NCI-H2107 treated with DMSO at 0.1 percent for 48 hours (cell line): ENCODE measurements at regions not wholly inside any gene's neighbourhood (a gene's known extent, or its start where the extent isn't known, plus 50 kb on each side); places are given as distances from the start of the nearest gene placed in this dataset.
"Not testable (repeated sequence)": the region's sequence is repeated elsewhere in the genome, so short reads cannot be mapped to it uniquely, and the experiment has no call there.

Source experiments
- DNase-seq: peaks from one replicate; lab custom pipeline; 2025; ENCODE audit not compliant: unreplicated experiment; lab: John Stamatoyannopoulos, UW

- DNase-seq = not testable (repeated sequence)
These were observed 146.9 kb downstream of the LYPLAL1 start for GRCh38 chr1:219320563-219320962.

DNA sequence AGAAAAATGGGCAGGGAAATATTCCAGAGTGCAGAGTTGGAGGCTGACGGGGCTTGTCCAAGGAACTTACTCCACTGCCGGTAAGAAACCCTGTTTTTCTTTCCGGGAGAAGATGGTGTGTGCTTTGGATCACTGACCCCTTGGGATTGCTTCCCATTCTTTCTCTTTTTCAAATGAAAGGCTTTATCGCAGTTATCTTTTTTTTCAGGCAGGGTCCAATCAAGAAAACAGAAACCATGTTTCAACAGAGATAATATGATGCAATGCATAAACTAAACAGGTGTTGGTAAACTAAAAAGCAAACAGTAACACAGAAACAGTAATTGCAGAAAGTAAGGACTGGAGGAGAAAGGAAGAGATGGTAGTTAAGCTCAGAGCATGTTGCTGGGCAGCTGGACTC lies 145.1 kb downstream of the LYPLAL1 start:
- no peak for DNase-seq

DNA sequence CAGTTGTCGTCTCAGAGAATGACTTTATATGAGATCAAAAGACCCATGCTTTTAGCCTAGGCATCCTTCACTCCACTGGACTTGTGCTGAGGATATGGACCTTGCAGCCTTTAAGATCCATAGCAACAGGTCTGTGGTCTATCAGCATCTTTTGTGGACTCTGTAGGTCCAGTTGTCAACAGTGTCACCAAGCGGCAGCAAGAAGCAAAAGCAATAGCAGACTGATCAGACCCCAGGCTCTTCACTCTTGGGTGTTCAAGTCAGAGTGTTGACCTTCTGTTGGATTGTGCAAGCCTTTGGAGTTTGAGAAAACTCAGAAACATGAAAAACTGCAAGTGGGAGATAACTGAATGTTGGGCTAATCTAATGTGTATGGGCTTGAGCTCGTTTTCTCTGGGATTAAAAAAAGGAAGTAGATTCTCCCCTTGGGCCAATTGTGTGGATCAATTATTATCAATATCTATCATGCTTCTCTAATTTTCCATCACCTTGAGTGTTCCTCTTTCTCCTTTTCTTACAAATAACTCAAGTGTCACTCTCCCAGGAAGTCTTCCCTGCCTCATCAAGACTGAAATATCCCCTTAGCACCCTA lies 144.2 kb downstream of the LYPLAL1 start:
- no peak for DNase-seq

DNA sequence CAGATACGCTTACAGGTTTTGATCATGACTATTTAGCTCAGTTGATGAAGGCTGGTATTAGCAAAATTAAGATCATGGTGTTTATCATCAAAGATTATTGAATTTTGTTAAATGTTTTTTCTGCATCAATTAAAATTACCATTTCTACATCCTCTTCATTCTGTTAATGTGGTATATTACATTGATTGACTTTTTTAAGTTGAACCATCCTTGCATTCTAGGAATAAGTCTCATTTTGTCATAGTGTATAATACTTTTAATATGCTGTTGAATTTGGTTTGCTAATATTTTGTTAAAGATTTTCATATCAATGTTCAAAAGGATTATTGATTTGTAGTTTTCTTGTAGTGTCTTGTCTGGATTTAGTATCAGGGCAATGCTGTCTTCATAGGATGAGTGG lies 142.4 kb downstream of the LYPLAL1 start:
- DNase-seq = no peak

- DNase-seq = no peak
These were observed 140.3 kb downstream of the LYPLAL1 start for GRCh38 chr1:219313961-219314360.

DNA sequence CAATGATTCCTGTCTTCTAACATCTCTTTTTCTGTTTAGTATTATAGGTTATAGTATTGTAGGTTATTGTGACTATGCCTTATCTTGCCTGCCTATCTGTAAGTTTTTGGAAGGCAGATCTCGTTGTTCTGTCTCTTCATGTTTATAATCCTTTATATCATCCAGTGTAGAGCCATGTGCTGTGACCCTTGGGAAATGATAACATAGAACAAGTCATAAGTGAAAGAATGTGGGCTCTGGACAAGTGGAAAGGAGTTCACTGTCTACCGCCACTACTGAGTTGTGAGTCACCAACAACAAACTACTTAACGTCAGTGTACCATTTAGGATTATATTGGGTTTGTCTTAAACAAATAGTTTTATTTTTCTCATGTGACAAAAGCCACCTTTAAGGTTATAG lies 139.3 kb downstream of the LYPLAL1 start:
- no peak for DNase-seq

- DNase-seq = no peak
These were observed 136.6 kb downstream of the LYPLAL1 start for GRCh38 chr1:219310181-219310728.

GRCh38 chr1:219308367-219308766 lies 134.7 kb downstream of the LYPLAL1 start:
- no peak for DNase-seq

GRCh38 chr1:219304227-219305226 lies 130.8 kb downstream of the LYPLAL1 start:
- no peak for DNase-seq

DNA sequence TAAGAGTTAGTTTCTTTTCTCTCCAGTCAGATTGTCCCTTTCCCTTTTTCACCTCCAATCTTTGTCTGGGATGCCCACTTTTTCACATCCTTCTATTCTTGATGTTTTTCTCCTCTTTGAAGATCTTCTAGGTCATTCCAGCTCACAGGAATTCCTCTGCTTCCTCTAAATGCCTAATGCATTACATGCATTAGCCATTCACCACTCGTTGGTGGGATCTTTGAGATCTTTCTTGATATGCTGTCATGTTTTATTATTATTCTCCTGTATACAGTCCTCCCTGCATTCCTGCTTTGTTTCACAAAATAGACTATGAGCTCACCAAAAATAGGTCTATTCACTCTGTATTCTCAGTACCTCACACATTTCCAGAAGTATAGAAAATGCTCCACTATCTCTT lies 129.0 kb downstream of the LYPLAL1 start:
- DNase-seq = no peak

GRCh38 chr1:219299420-219299819 lies 125.7 kb downstream of the LYPLAL1 start:
- DNase-seq = no peak

- no peak for DNase-seq
These were observed 125.0 kb downstream of the LYPLAL1 start for GRCh38 chr1:219298571-219299148.

DNA sequence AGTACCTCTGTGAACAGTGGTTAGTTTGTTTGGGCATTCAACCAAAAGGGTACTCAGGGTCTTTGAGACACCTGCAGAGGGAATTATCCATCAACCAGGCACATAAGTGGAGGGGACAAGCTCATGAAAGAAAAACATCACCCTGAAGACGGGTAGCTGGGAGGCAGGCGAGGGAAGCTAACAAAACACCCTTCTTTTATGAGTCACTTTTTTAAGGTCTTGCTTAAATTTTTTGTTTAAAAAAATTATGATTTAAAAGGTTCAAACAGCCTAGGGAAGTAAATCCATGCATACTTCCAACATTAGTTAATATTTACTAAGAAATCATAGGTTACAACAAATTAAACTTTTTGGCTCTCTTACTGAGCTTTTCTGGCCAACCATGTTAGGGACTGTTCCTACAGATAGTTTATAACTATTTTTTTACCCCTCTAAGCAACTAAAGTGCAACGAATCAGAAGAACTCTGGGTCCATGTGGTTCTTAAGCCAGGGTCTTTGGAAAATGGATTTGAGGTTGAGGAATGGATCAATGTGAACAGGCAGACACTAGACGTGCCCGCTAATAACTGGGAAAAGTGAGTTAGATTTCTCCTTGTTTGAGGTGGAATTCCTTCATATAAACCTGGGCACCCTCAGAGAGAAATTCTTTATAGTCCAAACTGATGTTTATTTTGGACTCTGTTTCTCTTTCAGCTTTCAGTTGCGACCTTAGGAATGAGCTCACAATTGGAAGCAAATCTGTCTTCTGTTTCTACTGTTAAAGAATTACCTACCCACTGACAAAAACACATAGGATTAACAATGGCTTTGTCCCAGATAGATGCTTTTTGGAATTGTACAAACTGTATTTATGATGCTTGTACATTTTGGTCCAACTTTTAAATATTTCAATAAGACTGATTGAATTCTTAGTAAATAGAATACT lies 123.0 kb downstream of the LYPLAL1 start:
- DNase-seq = no peak

- no peak for DNase-seq
These were observed 120.6 kb downstream of the LYPLAL1 start for GRCh38 chr1:219294251-219294650.

DNA sequence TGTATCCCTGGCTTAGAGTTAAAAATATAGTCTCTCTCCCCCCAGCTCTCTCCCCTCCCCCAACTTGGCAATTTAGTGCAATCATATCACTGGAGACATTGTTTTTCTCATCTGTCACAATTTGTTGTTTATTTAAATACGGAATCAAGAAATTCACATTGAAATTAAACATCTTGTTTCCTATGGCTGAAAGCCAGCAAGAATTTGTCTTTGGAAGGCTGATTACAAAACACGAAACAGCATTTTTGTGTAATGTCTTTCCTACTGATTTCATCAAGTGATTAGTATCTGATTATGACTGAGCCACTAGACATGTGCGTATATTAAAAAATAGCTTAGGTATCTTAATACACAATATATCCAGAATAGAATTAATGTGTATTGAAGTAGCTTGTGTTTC lies 119.7 kb downstream of the LYPLAL1 start:
- DNase-seq = no peak

DNA sequence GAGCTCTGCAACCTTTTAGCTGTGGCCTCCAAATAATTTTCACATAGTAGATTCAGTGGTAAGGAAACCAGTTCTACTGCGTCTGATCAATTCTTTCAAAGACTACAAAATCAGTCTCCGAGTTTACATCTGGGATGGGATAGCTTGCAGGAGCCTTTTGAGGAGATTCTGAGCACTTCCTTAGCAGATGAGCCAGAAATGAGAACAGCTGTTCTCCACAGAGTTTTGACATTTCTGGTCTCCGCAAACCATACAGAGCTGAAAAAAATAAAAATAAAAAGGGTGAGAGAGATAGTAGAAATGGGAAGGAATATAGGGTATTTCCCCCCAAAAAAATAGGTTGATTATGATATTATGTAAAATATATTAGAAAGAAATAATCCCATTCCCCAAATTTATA lies 119.3 kb downstream of the LYPLAL1 start:
- DNase-seq = no peak

DNA sequence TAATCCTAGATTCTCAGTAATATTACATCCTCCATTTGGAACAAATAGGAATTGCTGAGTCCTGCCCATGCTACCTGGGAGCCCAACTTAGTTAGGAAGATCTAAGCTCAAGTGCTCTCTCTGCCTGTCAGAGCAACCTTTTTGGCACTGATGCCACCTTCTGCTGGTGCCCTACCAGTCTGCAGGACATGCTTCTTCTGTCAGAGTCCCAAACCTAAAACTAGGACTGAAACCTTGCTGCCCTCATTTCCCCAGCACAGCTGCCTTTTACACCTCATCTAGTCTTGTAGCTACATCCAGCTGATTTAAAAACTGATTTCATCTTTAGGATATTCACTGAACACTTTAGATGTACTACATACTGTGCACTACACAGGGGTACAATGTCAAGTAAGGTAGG lies 118.7 kb downstream of the LYPLAL1 start:
- DNase-seq = no peak

DNA sequence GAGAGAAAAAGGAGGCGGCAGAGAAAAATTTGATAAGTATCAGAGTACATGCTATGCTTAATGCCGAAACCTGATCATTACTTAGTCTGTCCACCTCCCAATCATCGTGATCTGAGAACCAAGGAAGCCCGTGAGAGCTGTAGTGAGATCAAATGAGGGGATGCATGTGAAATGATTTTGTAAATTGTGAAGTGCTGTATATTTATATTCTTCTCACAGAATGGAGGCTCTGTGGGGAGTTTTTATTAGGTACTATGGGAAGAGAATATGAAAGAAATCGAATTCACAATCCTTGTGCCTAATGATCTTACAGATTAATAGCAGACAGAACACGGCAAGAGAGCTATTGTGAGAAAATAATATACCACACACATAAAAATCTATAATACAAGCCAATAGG lies 115.5 kb downstream of the LYPLAL1 start:
- DNase-seq = no peak

DNA sequence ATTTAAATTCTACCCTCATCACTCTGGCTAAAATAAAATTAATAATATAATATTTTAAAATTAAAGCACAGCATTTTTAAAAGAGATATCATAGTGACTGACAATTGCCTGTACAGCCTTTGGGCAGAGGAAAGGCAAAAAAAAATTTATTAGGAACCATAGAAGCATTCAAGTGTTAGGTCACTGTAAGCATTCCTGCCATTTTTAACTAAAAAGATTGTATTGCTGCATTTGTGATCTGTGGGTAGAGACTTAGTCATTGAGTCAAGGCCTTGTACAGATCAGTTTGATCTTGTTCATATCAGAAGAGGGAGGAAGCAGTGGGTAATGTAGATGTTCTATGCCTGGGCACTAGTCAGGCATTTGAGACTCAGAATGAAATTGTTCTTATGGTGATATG lies 109.9 kb downstream of the LYPLAL1 start:
- no peak for DNase-seq

DNA sequence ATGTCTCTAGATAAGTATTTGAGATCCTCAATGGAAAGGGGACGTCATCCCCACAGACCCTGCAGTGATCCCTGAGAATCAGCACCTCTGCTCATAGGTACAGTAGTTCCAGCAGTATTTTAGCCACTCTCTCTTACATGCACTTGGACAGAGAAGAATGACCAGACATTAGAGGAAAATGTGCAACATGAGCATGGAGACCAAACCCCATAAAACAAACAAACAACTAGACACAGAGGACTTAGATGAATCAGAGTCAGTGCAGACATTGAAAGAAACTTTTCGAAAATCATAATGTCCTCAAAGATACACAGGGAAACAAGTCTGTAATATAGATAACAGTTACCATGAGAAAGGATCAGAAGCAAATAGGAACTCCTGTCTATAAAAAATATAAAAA lies 108.2 kb downstream of the LYPLAL1 start:
- no peak for DNase-seq
